Left colon (tissue), 2 donors: ENCODE measurements at regions not wholly inside any gene's neighbourhood (a gene's known extent, or its start where the extent isn't known, plus 50 kb on each side); places are given as distances from the start of the nearest gene placed in this dataset.

Experiments used
- ATAC-seq: fragments of 200-7000 bp; cut with Tn5 transposase; one replicate; pipeline ENCODE4 v1.9.1; 2020; ENCODE audit warnings: mild to moderate bottlenecking, moderate library complexity
- DNase-seq, 2 donors: peaks; one replicate each; pipeline ENCODE4 v3.0.0-alpha.2; 2020
- intact Hi-C, 2 donors: fragments of 100-400 bp; cut with DNase I in 1 of 2; cut with micrococcal nuclease in 1 of 2; formaldehyde crosslinking; loops; one replicate each; pipeline versions ENCODE4 v1.11.2 to v1.14.0; 2022; cut with DNase I, micrococcal nuclease
- donor health status: DM: no; HTN: no; CAD: no.
- donor health status: DM: yes; HTN: yes; CAD: no.

GRCh38 chr2:128526455-128526976, 207.8 kb upstream of the HS6ST1 start:
- intact Hi-C loops: no loop called here
- DNase-seq (no peak), ATAC-seq (no peak)

GRCh38 chr2:128528133-128528532, 209.5 kb upstream of the HS6ST1 start:
- no peak for DNase-seq
- ATAC-seq: no peak
- intact Hi-C loops: no loop called here

GRCh38 chr2:128530025-128530573, 211.4 kb upstream of the HS6ST1 start:
- intact Hi-C loops: no loop called here

DNA sequence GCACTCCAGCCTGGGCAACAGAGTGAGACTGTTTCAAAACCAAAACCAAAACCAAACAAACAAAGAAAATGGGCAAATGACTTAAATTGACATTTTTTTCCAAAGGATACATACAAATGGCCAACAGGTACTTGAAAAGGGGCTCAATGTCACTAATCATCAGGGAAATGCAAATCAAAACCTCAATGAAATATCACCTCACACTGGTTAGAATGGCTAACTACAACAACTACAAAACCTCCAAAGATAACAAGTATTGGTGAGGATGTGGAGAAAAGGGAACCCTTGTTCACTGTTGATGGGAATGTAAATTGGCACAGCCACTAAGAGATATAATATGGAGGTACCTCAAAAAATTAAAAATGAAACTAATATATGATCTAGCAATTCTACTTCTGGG, 213.2 kb upstream of the HS6ST1 start:
- ATAC-seq (no peak), DNase-seq (no peak)
- intact Hi-C loops: no loop called here

More at GRCh38 chr2:128530025-128530573, 211.4 kb upstream of the HS6ST1 start:
- no peak for DNase-seq
- no peak for ATAC-seq

DNA sequence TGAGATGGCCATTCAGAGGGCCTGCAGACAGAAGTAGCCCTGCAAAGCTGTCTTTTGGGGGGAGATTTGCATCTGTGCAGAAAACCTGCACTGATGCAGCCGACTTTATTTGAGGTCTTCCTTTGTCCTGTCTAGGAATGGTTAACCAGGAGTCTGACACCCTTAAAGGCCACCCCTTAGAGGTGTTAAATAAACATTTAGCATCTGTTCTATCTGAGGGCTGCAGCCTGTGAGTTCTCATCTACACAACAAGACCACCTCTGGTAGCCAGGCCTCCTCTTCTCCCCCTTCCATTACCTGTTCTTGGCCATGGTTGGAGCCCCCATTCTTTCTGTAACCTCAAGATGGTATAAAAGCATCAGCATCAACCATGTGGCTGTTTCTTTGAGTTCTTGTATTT, 214.4 kb upstream of the HS6ST1 start:
- ATAC-seq: no peak
- no peak for DNase-seq
- intact Hi-C loops: no loop called here

GRCh38 chr2:128534688-128535392, 216.2 kb upstream of the HS6ST1 start:
- DNase-seq: no peak
- intact Hi-C loops: no loop called here
- ATAC-seq: no peak

DNA sequence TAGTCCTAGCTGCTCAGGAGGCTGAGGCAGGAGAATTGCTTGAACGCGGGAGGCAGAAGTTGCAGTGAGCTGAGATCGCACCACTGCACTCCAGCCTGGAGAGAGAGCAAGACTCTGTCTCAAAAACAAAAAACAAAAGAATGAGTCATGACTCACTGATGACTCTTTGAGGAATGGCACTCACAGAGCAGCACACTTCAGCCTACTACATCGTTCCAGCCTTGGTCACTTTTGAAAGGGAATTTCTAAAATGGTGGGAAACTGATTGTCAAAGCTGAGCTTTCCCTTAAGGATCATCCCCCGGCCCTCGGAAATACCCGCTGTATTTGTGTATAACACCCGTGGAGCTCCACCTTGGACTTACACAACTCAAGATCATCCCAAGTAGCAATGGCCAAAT, 217.3 kb upstream of the HS6ST1 start:
- intact Hi-C loops: no loop called here
- DNase-seq (no peak), ATAC-seq (no peak)

DNA sequence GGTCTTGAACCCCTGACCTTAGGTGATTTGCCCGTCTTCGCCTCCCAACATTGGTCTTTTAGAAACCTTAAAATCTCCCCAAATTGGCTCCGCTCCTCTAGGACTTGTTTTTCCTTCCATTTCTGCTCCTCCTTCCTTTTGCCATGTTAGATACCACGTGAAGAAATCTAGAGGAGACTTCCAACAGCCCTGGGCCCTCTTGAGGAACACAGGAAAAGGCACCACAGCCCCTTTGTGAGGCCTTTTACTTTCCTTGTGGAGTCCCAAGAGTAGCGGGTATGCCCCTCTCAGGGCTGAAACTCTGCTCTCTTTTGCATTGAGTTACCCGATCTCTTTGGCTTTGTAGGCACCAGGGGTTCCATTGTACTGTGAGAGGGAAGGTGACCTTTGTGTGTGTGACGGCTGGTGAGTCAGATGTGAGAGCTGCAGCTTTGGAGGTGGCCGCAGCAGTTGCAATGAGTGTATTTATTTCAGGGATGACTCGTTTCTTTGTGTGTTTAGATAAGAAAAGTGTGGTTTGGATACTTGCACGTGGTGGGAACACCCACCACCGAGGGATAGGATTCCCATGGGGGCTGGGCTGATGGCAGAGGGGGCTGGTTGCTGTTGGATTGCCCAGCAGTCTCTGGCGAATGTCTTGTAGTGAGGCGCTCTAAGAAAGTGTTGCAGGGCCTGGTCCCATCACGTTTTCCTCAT, 218.4 kb upstream of the HS6ST1 start:
- ATAC-seq: no peak
- intact Hi-C loops: no loop called here
- no peak for DNase-seq

DNA sequence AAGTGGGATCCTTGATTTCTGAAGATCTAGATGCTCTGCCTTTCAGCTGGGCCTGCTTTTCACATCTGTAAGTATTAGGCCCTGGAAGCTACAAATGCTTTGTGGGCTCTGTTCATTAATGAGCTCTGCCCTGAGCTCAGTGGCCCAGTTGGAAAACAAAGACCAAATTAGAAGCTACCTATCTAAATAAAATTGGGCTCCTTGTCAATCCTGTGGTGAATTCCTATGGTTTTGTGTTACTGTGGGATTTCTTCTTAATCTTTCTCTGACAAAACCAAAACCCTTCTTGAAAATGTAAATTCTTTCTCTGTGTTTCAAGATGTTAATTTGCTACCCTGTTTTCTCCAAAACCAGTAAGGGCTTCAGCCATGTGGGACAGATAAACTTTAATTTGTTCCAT, 219.0 kb upstream of the HS6ST1 start:
- DNase-seq: no peak
- intact Hi-C loops: no loop called here
- no peak for ATAC-seq

DNA sequence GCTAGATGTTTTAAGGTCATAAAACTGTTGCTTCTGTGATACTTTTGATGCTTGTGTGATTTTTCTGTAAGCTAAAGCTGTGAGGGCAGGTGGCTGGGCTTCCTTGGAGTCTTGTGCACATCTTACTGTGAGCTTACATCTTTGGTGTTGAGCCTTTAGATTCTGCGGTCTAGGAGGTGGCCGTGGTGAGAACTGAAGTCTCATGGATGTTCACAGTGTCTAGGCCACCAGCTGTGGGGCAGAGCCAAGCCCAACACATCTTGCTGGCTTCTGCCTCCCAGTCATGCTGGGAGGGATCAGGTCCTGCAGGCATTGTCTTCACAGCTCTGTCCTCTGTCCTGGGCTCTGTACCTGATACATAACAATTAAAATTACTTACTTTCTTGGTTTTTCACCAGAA, 219.7 kb upstream of the HS6ST1 start:
- intact Hi-C loops: no loop called here
- ATAC-seq: no peak
- DNase-seq: no peak

DNA sequence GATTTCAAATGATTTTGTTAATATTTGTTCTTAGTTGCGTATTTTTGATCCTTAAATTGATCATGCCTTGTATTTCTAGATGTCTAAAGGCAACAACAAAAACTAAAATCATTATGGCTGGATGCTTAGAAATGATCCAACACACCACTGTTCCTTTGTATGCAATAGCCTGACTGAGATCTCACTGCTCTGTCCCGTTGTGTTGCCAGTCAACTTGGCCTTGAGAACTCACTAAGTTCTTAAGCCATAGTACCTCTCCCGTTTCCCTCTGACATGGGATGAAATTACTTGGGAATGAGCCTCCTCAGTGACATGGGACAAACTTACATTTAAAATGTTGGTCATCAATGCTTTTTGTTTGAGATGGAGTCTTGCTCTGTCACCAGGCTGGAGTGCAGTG, 222.0 kb upstream of the HS6ST1 start:
- no peak for ATAC-seq
- intact Hi-C loops: no loop called here

DNA sequence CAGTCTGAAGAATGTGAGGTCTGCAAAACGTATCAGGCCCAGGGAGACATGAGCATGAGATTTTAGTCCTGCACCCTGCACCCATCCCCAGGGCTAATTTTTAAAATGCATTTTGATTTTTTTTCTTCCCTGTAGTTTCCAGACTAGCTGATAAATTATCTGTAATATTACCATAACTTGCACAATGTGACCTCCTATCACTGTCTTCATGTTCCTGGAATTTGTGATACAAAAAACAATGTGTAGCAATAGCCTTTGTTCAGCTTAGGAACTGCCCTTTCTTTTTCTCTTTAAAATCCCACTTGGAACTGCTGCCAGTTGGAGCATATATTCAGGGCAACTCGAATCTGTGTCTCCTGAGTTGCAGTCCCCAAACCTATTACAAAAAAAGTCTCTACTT, 222.8 kb upstream of the HS6ST1 start:
- ATAC-seq (no peak), DNase-seq (no peak)
- intact Hi-C loops: no loop called here

More for the DNA sequence above, 222.0 kb upstream of the HS6ST1 start:
- no peak for DNase-seq

- ATAC-seq: no peak
- DNase-seq: no peak
- intact Hi-C loops: no loop called here
These were observed 224.4 kb upstream of the HS6ST1 start for GRCh38 chr2:128543036-128543435.

DNA sequence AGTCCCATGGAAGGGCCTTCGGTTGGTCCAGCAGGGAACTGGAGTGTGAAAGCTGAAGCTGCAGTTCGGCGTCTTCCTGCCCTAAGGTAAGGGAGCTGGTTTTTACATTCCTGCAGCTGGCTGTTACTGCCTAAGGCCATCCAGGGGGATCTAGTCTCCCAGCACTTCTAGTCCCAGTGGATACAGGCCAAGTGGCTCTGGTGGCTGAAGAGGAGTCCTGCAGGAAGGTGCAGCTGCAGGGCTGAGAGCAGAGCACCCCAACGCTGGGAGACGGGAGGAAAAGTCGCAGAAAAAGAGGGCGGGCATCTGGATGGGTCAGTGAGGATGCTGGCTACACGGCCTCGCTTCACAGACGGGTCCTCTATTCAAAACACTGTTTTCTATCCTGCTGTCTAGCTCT, 225.0 kb upstream of the HS6ST1 start:
- ATAC-seq (no peak), DNase-seq (no peak)
- intact Hi-C loops: no loop called here

DNA sequence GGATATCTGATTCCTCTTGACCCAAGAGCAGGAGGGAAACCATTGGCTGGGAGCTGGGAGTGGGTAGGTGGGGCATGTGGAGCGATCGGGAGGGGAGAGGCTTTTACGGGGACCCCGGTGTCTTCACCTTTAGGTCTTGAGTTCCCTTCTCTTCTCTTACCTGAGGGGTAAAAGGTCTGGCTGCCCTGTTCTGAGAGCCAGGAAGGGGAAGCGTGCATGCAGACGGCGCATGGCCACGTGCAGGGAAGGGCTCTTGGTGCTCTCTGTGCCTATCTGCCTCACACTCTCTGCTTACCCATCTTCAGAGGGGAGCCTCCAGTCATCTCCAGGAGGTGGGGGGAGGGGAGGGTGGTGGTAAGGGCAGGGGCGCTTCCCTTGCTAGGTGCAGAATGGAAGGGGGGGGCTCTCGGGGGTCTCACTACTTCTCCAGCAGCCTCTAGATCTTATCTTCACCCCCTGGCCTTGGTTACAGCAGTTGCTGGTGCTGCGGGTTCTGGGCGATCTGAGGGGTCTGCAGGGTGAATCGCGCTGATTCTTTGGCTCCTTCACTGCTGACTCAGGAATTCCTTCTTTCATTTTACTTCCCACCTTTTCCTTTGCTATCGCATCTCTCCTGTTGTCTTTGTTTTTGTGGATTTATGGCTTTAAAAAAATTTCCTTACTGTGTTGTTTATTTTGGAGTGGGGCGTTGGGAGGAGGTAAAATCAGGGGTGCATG, 225.8 kb upstream of the HS6ST1 start:
- intact Hi-C loops: no loop called here
- ATAC-seq: no peak
- no peak for DNase-seq

DNA sequence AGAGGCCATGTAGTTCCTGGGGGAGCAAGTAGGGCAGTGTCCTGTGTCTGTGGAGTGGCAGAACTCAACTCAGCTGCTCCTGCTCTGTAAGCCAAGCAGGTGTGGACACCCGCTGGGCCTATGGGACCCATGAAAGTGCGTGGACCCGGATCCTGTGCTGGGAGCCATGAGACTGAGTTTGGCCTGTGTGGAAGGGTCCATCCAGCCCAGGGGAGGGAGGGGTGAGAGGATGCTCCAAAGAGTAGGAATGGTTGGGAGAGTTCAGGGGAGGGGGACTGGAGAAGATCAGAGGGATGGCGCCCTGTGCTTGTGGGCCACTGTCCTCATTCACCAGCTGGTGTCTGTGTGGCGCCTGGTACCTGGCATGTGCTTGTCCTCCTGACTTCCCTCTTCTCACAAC, 226.4 kb upstream of the HS6ST1 start:
- DNase-seq: no peak
- no peak for ATAC-seq
- intact Hi-C loops: no loop called here

DNA sequence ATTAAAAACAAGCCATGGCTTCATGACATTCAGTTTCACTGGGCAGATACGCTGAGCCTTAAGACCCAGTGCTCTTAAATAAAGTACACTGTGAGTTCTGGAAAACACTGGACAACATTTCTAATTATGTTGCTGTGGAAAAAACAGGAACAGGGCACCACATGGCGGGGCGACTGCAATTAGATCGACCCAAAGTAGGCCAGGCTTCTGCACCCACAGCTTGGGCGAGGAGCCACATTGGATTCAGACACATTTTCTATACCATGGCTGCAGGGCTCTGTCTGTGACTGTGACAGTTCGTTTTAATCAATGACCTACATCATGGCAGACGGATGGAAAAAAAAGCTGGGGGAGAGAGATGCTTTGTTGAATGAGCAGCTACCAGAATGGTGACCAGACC, 227.2 kb upstream of the HS6ST1 start:
- ATAC-seq: no peak
- intact Hi-C loops: no loop called here
- no peak for DNase-seq

DNA sequence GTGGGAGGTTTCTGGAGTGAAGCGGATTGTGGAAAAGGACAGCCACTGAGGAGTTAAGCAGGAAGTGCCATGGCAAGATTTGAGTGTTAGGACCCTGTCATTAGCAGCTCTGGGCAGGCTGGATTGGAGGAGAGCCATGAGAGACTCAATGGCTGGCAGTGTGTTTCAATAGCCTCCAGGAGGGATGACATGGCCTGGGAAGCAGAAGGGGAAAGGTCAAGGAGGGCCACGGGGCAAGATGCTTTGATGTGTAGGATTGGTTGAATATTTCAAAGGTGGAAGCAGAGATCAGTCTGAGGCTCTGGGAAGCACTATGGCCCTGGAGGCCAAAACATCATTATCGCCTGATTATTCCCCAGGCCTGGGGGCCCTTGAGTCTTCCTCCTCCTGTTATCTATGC, 229.0 kb upstream of the HS6ST1 start:
- intact Hi-C loops: no loop called here
- DNase-seq (no peak), ATAC-seq (no peak)

GRCh38 chr2:128548461-128548891, 229.8 kb upstream of the HS6ST1 start:
- ATAC-seq: no peak
- intact Hi-C loops: no loop called here

DNA sequence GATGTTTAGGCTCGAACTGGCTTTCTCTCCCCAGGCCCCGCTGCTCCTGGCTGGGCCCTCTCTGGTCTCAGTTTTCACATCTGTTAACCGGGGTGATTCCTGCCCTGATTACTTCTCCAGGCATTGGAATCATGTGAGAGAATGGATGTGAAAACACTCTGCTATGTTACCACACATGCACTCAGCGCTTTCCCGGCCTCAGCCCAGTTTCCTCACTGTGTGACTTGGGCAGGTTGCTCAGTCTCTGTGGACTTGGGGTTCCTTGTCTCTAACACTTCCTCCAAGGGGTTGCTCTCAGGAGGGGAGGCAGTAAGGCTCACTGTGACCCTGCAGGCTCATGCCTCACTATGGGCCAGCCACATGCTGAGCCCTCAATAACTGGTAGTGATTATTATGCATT, 230.4 kb upstream of the HS6ST1 start:
- no peak for ATAC-seq
- intact Hi-C loops: no loop called here
- no peak for DNase-seq

More at GRCh38 chr2:128548461-128548891, 229.8 kb upstream of the HS6ST1 start:
- DNase-seq: no peak
